GM12874 (cell line): ENCODE measurements at regions not wholly inside any gene's neighbourhood (a gene's known extent, or its start where the extent isn't known, plus 50 kb on each side); places are given as distances from the start of the nearest gene placed in this dataset.
A peak's percentile ranks its signal among the peaks of the same experiment; 100 is the strongest.

ENCODE experiments used
- TF ChIP-seq, protein P1 (sequence below): IDR thresholded peaks from 2 replicates; pipeline ENCODE4 v1.5.1; 2011; ENCODE audit warnings: low read depth, mild to moderate bottlenecking, control low read depth, low read length, moderate library complexity; ENCODE audit not compliant: insufficient read depth

DNA sequence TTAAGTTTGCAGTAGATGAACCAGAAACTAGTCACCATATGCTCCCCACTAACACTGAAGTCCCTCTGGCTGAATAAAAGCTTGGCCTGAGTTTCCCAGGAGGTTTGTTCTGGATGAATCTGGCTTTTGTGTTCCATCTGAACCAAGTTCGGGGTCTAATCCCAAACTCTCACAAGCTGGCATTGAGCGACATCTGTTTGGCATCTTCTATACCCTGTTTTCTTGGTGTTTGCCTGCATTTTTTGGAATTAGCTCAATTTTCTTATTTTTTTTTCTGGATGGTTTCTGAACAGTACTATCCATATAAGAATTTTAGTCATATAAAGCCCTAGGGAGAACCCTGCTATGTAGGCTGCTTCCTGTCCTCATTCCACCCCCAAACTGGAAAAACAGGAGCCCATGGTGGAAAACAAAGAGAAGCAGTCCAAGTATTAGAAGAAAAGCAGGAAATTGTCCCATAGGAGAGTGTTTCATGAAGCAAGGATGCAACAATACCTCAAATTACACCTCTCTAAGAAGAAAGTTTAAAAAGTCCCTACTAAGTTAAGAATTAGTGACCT is 737.1 kb downstream of the DHX35 start:
- TF ChIP-seq, protein P1, sequence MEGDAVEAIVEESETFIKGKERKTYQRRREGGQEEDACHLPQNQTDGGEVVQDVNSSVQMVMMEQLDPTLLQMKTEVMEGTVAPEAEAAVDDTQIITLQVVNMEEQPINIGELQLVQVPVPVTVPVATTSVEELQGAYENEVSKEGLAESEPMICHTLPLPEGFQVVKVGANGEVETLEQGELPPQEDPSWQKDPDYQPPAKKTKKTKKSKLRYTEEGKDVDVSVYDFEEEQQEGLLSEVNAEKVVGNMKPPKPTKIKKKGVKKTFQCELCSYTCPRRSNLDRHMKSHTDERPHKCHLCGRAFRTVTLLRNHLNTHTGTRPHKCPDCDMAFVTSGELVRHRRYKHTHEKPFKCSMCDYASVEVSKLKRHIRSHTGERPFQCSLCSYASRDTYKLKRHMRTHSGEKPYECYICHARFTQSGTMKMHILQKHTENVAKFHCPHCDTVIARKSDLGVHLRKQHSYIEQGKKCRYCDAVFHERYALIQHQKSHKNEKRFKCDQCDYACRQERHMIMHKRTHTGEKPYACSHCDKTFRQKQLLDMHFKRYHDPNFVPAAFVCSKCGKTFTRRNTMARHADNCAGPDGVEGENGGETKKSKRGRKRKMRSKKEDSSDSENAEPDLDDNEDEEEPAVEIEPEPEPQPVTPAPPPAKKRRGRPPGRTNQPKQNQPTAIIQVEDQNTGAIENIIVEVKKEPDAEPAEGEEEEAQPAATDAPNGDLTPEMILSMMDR, result no peak

DNA sequence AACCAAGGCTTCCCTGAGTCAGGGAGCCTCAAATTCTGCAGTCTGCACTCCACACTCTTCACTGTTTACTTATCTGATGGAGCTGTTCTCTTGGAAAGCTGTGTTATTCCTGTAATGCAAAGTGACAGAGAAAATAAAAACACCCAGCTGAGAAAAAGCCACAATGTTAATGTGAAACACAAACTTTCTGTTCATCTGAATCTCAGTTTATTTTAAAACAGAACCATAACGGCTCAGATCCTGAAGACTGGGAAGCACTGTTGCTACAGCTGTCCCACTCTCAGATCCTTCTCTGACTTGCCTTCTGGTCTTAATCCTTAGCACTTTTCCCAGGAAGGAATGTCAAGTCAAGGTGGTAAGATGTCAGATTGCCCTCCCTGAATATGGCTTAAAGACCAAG is 736.6 kb downstream of the DHX35 start:
- TF ChIP-seq, protein P1, result no peak

DNA sequence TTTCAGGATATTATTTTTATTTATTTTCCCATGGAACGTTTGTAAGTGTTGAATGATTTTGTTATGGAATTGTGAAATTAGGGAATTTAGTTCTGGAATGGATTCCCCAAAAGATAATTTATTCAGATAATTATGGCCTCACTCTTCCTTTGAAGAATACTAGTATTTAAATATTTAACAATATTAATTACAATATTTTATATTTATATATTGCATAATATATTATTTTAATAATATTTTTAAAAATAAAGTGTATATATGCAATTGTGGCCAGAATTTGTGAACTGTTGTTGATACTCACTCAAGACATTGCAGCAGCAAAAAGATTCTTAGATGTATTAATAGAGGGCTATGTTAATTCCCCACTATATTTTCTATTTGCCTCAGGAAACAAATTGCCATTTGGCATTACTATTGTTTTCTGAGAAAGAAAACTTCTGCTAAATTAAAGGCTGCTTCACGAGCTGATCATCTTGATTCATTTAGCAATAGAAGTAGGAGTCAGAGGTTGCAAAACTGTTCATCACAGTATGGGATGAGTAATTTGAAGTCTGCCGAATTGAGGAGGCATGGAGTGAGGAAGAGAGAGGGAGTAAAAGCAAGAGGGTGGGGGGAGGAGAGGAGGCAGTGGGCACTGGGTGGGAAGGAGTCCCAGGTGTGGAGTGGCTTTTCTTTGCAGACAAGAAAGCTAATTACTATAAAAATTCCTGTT is 729.2 kb downstream of the DHX35 start:
- TF ChIP-seq, protein P1, result no peak

DNA sequence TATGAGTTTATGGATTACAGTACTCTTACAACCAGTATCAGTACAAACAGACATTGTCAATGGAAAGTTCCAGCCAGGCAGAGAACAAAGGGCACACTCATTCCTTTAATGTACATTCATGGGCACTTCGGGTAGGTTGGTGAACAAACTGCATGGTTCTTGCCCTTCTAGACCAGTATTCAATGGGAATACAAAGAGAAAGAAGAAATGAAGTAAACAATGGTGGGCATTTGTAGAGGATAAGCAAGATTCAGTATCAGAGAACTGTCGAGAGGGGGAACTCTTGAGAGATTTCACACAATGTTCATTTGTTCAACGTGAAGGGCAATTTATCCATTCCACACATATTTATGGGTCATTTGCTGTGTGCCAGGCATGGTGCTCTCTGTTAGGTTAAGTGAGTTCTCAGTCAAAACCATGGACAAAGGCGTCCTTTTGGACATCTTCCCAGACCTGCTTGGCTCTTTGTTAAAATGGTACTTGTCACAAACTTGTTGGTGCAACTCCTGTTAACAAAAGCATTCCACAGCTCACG is 714.8 kb downstream of the DHX35 start:
- TF ChIP-seq, protein P1, result peak; percentile 34

DNA sequence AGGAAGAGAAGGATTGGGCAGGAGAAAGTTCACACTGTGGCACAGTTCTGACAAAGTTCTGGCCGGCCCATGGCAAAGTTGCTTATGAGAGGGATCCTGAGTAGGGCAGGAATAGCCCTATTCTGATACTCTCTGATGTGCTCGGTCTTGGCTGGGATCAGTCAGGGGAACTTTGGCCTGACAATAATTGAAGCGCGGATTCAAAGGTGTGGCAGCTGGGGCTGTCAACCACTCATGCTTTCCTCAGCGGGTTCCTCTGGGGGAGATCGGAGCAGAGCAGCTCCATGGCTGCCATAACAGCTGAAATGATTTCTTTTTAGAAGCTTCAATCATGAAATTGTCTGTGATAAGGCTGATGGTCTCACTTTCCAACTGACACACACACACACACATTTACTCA is 714.1 kb downstream of the DHX35 start:
- TF ChIP-seq, protein P1, result no peak

DNA sequence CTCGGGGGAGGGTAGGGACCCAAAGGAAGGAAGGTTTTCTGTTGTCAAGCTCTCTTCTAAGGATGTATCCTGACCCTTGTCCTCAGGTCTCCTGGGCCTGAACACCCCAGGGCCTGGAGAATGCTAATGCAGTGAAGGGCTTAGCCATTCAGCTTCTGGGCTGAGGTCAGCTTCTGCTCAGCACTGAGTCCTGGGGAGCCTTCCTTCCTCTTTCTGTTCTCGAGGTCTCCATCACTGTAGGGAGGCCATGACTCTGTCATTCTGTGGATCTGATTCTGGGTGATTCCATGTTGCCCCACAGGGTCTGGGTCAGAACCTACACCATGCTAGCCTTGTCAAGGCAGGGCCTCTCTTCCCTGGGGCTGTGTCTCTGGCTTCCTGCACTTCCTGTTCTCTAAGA is 712.7 kb downstream of the DHX35 start:
- TF ChIP-seq, protein P1, result no peak

DNA sequence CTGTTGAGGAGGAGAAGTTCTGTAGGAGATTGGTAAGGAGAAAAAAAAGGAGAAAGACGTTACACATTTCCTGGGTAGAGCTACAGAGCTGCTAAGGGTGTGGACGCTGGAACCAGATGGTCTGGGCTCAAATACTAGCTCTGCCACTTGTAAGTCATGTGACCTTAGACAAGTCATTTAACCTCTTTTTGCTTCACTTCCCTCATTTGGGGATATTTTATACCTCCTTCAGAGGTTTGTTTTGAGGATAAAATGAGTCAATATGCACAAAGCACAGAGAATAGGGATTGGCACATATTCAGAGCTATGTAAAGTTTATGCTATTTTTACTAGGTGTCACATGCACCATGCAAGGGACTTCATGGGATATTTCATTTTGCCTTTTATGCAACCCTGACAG is 708.8 kb downstream of the DHX35 start:
- TF ChIP-seq, protein P1, result no peak
